ENCODE measurements at regions not wholly inside any gene's neighbourhood (a gene's known extent, or its start where the extent isn't known, plus 50 kb on each side); places are given as distances from the start of the nearest gene placed in this dataset.

DNA sequence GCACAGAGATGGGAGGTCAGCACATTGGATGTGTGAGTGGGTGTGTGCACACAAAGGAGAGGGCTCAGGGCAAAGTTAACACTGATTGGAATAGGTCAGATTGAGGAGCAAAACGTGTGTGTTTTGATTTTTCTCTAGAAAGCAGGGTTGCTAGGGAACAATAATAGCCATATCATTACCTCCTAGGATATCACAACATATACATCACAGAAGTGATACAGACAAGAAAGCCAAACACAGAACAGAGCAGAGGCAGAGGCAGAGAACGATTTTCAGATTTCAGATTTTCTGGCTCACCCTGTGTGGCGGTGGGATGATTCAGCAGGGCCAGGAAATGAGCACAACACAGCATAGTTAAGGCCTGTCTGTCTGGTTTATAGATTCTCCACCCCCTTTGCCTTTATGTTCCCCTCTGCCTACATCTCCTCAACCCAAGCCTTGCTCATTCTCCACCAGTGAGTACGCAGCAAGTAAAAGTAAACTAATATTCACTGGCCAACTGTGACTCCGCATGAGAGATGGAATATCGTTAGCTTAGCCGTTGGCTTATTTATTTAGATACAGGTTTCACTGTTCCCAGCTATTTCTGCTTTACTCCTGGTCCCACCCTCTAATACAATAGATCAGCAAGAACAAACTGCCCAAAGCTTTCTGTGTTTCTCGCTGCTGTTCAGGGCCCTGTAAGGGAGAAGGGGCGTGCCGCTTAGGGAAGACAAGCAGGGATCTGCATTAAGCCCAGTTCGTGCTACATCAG is 182.7 kb upstream of the TSC22D1 start:
- no peak overlapping the region for H2AFZ ChIP-seq (ENCODE audit: low read depth, low read length)
- H3K9me3 ChIP-seq (replicated peaks; ENCODE audit: control insufficient read depth, insufficient read depth, low read depth, low read length) = no peaks in the 10 kb centered on the region
- FAIRE-seq (no peak), ATAC-seq (no peak), DNase-seq (ENCODE audit: extremely low read depth in 1 of 4, low spot score in 3 of 4) (no peak)
- ChIA-PET POLR2A (no interaction called here), CTCF (ENCODE audit: low intra/inter-chr PET ratio) (interaction anchor here (0.7 kb wide), 1 partner anchor 158 kb away, joined by 3 read pairs; no protein-coding TSS in a partner anchor)
- H3K79me2 ChIP-seq (ENCODE audit: control insufficient read depth, insufficient read depth, low read length) = no peaks in the 10 kb centered on the region
- no peaks in the 10 kb centered on the region for H3K9me1 ChIP-seq (ENCODE audit: control insufficient read depth, insufficient read depth, low read length)
- in situ Hi-C loops (cut with MboI) = no loop called here
- 0% methylated on average over 11 of the region's 11 CpGs for WGBS (ENCODE audit: insufficient coverage, low coverage, missing lambda C conversion rate)
- H3K9ac ChIP-seq (ENCODE audit: insufficient read depth in 1 of 2, low read depth in 2 of 2, low read length in 2 of 2) = no peak overlapping the region
- intact Hi-C loops (cut with micrococcal nuclease) = no loop called here
- H3K27me3 ChIP-seq (ENCODE audit: control insufficient read depth in 2 of 2, insufficient read depth in 2 of 2, low read length in 2 of 2) = no peaks in the 10 kb centered on the region; a peak in 1 of 5 replicates
- no peaks in the 10 kb centered on the region for H3K36me3 ChIP-seq (ENCODE audit: control insufficient read depth, insufficient read depth, low read length)
- TF ChIP-seq NEUROD1 (IDR thresholded peaks at IDR 0.05; ENCODE audit: borderline replicate concordance, low read depth, low read length, partially characterized antibody) (no peak), ZNF695 (CRISPR knock-in tag; IDR thresholded peaks at IDR 0.05) (no peak), SAFB2 (IDR thresholded peaks at IDR 0.05; ENCODE audit: borderline replicate concordance, low read depth, low read length, severe bottlenecking) (no peak), ZBTB8A (IDR thresholded peaks at IDR 0.05; ENCODE audit: partially characterized antibody) (no peak), ZNF77 (CRISPR knock-in tag; IDR thresholded peaks at IDR 0.05) (no peak), FOXK2 (conservative IDR thresholded peaks at IDR 0.05 in 1 of 2, IDR thresholded peaks at IDR 0.05 in 1 of 2; ENCODE audit: low read depth in 2 of 2) (no peak), PTBP1 (IDR thresholded peaks at IDR 0.05; ENCODE audit: low read depth, low read length) (no peak), FOXJ2 (tag; IDR thresholded peaks at IDR 0.05) (no peak), KAT2B (IDR thresholded peaks at IDR 0.05; ENCODE audit: low read depth, low read length) (no peak), ZSCAN29 (IDR thresholded peaks at IDR 0.05) (no peak), RUNX1 (IDR thresholded peaks at IDR 0.05; ENCODE audit: low read depth) (no peak), HNRNPL (IDR thresholded peaks at IDR 0.05; ENCODE audit: low read depth, low read length) (no peak)
- TF ChIP-seq, protein P1, sequence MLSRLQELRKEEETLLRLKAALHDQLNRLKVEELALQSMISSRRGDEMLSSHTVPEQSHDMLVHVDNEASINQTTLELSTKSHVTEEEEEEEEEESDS (CRISPR knock-in tag; IDR thresholded peaks at IDR 0.05) = no peak
- H4K20me1 ChIP-seq (replicated peaks; ENCODE audit: control insufficient read depth, insufficient read depth, low read length) = no peaks in the 10 kb centered on the region
- H3K4me2 ChIP-seq (ENCODE audit: insufficient read depth, low read length) = no peak overlapping the region
- no peak overlapping the region for H3K4me3 ChIP-seq
- H3K4me1 ChIP-seq (replicated peaks in 1 of 2; ENCODE audit: control insufficient read depth in 2 of 2, insufficient read depth in 2 of 2, low read length in 2 of 2) = no peaks in the 10 kb centered on the region
- BruUV-seq (replicated peaks) = no TSS peak
- H3K27ac ChIP-seq (ENCODE audit: extremely low read depth, low read depth, low read length) = no peak overlapping the region
